OCI-LY3 (cell line): ENCODE measurements at regions not wholly inside any gene's neighbourhood (a gene's known extent, or its start where the extent isn't known, plus 50 kb on each side); places are given as distances from the start of the nearest gene placed in this dataset.

Experiments used
- H2AFZ ChIP-seq: fragments of 200-600, 300-600 bp; shearing (Covaris generic); 2 replicates; pipeline ENCODE4 v1.6.0; 2014; ENCODE audit warnings: antibody characterized with exemption, low read depth, low read length
- H3K27ac ChIP-seq: fragments of 200-600, 300-600 bp; sonication (generic); 2 replicates; pipeline ENCODE4 v1.5.1; 2014; ENCODE audit warnings: mild to moderate bottlenecking, low read length, moderate library complexity, mixed read lengths
- H3K27me3 ChIP-seq: fragments of 200-600, 300-600 bp; sonication (generic); 2 replicates; pipeline ENCODE4 v1.6.1; 2014; ENCODE audit warnings: low read depth, low read length, mixed read lengths
- H3K36me3 ChIP-seq: fragments of 200-600, 300-600 bp; sonication (generic); replicated peaks from 2 replicates; pipeline ENCODE3; 2014; ENCODE audit warnings: low read depth, low read length, mixed read lengths
- H3K4me1 ChIP-seq: fragments of 300-600, 200-600 bp; sonication (generic); 2 replicates; pipeline ENCODE4 v1.6.1; 2014; ENCODE audit warnings: low read length, mixed read lengths
- H3K4me2 ChIP-seq: fragments of 200-600, 300-600 bp; sonication (generic); 2 replicates; pipeline ENCODE4 v1.6.1; 2014; ENCODE audit warnings: low read length, mixed read lengths
- H3K4me3 ChIP-seq: fragments of 300-600, 200-600 bp; sonication (generic); 2 replicates; pipeline ENCODE4 v1.5.1; 2014; ENCODE audit warnings: antibody characterized with exemption, mild to moderate bottlenecking, low read length, moderate library complexity
- H3K79me2 ChIP-seq: fragments of 300-600, 200-600 bp; shearing (Covaris generic); 2 replicates; pipeline ENCODE4 v1.6.1; 2014; ENCODE audit warnings: mild to moderate bottlenecking, low read length, mixed read lengths
- H3K9ac ChIP-seq: fragments of 300-600, 200-600 bp; shearing (Covaris generic); 2 replicates; pipeline ENCODE4 v1.6.0; 2014; ENCODE audit warnings: mild to moderate bottlenecking, low read length, moderate library complexity
- H3K9me3 ChIP-seq: fragments of 200-600, 300-600 bp; shearing (Covaris generic); 2 replicates; pipeline ENCODE4 v1.6.1; 2014; ENCODE audit warnings: low read length, mixed read lengths; ENCODE audit not compliant: insufficient read depth
- H4K20me1 ChIP-seq: fragments of 200-600, 300-600 bp; sonication (generic); 2 replicates; pipeline ENCODE4 v1.6.1; 2016; ENCODE audit warnings: low read length, mixed read lengths; ENCODE audit not compliant: insufficient read depth
- EZH2phosphoT487 ChIP-seq: fragments of 200-600 bp; shearing (Covaris generic); IDR thresholded peaks from 2 replicates; pipeline ENCODE4 v1.6.1; 2018; ENCODE audit warnings: antibody characterized with exemption, mixed run types, low read depth
- TF ChIP-seq, protein P1 (sequence below): fragments of 200-600, 300-600 bp; sonication (generic); IDR thresholded peaks from 2 replicates; pipeline ENCODE4 v1.5.1; 2014; ENCODE audit warnings: antibody characterized with exemption, low read length, low read depth

DNA sequence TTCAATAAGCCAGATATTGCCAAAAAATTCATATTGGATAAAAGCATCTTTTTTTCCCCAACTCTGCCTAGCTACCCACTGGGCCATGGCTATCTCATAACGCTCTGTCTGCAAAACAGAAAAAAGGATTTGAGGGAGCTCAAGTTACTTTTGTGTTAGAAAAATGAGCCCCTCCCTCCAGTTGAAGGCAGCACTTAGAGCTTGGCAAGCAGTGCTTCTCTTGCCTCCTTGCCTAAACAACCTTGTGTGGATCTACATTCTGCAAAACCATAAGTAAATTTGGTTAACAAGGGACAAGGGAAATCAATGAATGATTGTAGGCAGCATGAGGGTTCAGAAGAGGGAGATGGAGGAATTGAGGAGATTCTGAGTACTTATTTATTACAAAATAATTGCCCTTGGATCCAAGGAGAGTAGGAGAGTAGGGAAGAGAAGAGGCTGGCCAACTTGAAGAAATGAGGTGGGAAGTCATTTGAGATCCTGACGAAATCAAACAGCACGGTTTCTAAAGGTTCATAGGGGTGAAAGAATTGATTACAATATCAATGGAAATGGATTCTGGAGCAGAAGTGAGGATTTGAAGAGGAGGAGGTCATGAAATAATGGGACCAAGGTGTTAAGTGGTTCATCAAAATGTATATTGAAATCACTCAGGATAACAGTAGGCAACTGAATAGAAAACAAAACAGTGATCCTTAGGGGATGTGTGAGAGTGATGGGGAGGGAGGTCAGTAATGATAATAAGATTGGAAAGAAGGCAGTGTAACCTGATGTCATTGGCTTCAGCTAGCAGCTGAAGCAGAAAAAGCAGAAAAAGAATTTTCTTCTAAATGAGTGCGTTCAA is 434.8 kb upstream of the IGFBP7 start:
- Histone ChIP-seq H3K4me2 (no peak overlapping the region), H3K36me3 (no peaks in the 10 kb centered on the region), H3K79me2 (no peaks in the 10 kb centered on the region), H3K27me3 (no peaks in the 10 kb centered on the region), H3K27ac (no peak overlapping the region), H3K4me1 (no peaks in the 10 kb centered on the region), H4K20me1 (no peaks in the 10 kb centered on the region), H2AFZ (no peak overlapping the region), H3K4me3 (no peak overlapping the region), H3K9ac (no peak overlapping the region), H3K9me3 (no peaks in the 10 kb centered on the region)
- no peak for TF ChIP-seq EZH2phosphoT487
- TF ChIP-seq, protein P1, sequence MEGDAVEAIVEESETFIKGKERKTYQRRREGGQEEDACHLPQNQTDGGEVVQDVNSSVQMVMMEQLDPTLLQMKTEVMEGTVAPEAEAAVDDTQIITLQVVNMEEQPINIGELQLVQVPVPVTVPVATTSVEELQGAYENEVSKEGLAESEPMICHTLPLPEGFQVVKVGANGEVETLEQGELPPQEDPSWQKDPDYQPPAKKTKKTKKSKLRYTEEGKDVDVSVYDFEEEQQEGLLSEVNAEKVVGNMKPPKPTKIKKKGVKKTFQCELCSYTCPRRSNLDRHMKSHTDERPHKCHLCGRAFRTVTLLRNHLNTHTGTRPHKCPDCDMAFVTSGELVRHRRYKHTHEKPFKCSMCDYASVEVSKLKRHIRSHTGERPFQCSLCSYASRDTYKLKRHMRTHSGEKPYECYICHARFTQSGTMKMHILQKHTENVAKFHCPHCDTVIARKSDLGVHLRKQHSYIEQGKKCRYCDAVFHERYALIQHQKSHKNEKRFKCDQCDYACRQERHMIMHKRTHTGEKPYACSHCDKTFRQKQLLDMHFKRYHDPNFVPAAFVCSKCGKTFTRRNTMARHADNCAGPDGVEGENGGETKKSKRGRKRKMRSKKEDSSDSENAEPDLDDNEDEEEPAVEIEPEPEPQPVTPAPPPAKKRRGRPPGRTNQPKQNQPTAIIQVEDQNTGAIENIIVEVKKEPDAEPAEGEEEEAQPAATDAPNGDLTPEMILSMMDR = no peak

- Histone ChIP-seq H3K9ac (no peak overlapping the region), H3K27me3 (no peaks in the 10 kb centered on the region), H3K4me2 (no peak overlapping the region), H3K9me3 (no peaks in the 10 kb centered on the region), H3K4me3 (no peak overlapping the region), H3K4me1 (no peaks in the 10 kb centered on the region), H3K27ac (no peak overlapping the region), H3K36me3 (no peaks in the 10 kb centered on the region), H2AFZ (no peak overlapping the region), H4K20me1 (no peaks in the 10 kb centered on the region), H3K79me2 (no peaks in the 10 kb centered on the region)
- TF ChIP-seq EZH2phosphoT487 = no peak
- TF ChIP-seq, protein P1 = no peak
Observed at GRCh38 chr4:57504797-57505530, 394.8 kb upstream of the IGFBP7 start.

GRCh38 chr4:57504139-57504538 is 394.0 kb upstream of the IGFBP7 start:
- Histone ChIP-seq H3K27me3 (no peaks in the 10 kb centered on the region), H3K9ac (no peak overlapping the region), H2AFZ (no peak overlapping the region), H3K79me2 (no peaks in the 10 kb centered on the region), H3K36me3 (no peaks in the 10 kb centered on the region), H3K9me3 (no peaks in the 10 kb centered on the region), H3K4me2 (no peak overlapping the region), H4K20me1 (no peaks in the 10 kb centered on the region), H3K4me1 (no peaks in the 10 kb centered on the region), H3K27ac (no peak overlapping the region), H3K4me3 (no peak overlapping the region)
- TF ChIP-seq, protein P1 = no peak
- TF ChIP-seq EZH2phosphoT487 = no peak

- Histone ChIP-seq H3K27me3 (no peaks in the 10 kb centered on the region), H3K9ac (no peak overlapping the region), H2AFZ (no peak overlapping the region), H3K4me1 (no peaks in the 10 kb centered on the region), H3K9me3 (no peaks in the 10 kb centered on the region), H3K4me2 (no peak overlapping the region), H3K4me3 (no peak overlapping the region), H3K36me3 (no peaks in the 10 kb centered on the region), H4K20me1 (no peaks in the 10 kb centered on the region), H3K27ac (no peak overlapping the region), H3K79me2 (no peaks in the 10 kb centered on the region)
- TF ChIP-seq, protein P1 = no peak
- no peak for TF ChIP-seq EZH2phosphoT487
Observed at GRCh38 chr4:57501720-57502119, 391.5 kb upstream of the IGFBP7 start.
